SKM-1 treated with dmso at 0.1 percent for 144 hours (cell line): ENCODE measurements at regions not wholly inside any gene's neighbourhood (a gene's known extent, or its start where the extent isn't known, plus 50 kb on each side); places are given as distances from the start of the nearest gene placed in this dataset.

Experiments used
- DNase-seq: peaks from one replicate; lab custom pipeline; 2025; ENCODE audit not compliant: unreplicated experiment; lab: John Stamatoyannopoulos, UW

DNA sequence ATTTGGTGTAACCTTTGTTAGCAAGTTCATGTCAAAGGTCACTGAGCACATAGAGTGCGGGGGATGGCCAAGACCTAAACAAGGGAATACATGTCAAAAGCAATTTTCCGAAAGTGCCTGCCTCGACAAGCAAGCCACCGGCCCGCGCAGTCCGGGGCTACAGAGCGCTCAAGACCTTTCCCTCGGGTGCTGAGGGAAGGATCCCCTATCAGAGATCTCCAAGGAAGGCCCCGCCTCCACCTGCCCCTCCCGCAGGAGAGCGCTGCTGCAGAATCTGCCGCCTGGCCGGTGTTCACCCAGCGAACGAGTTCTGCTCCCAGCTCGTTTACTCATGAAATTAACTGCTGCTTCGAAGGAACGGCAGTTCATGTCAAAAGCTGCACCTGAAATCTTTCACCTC is 252.7 kb downstream of the BMP7 start:
- DNase-seq: no peak

DNA sequence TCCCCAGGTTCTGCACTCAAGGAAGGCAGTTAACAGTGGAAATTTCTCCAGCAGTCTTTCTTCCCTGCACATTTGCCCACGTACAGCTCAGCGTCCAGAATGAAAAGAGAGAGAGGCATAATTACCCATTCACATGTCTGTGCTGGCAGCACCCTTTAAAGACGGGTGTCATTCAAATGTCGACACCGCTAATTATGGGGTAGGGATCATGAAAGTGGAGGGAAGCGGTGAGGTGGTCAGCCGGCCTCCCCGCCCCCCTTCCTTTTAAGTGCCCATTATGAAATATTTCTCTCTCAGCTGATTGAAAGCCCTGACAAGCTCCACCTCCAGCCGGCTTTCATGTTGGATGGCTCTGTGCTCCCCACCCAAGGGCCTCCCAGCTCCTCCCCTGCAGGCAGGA is 246.1 kb downstream of the BMP7 start:
- no peak for DNase-seq

DNA sequence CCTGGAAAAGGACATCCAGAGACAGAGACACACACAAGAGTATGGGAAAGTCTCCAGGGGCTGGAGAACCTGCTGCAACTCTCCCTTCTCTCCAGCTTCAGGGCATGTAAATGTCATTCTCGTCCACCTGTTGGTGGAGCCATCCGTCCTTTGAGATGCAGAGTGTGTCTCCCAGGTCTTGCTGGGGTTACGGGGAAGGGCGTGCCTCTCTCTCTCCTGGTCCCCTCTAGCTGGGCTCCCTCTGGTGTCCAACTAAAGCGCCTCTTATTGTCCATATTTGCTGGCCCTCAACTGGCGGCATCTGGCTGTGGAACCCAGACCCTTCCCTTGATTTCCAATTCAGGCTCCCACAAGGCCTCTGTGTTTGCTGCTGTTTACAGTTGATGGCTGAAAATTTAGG is 244.1 kb downstream of the BMP7 start:
- no peak for DNase-seq

DNA sequence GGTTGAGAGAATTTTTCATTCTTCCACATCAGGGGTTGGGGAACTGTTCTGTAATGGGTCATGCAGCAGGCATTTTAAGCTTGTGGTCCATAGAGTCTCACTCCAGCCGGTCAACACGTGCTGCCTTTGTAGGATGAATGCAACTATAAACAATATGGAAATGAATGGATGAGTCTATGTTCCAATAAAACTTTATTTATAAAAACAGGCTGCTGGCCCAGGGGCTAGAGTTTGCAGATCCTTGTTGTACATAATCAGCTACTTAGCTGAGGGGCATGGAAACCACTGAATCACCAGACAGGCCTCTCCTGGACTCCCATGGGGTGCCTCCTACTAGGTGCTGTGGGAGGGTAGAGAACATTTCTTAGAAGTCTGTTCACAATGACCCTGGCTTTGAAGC is 243.4 kb downstream of the BMP7 start:
- no peak for DNase-seq

DNA sequence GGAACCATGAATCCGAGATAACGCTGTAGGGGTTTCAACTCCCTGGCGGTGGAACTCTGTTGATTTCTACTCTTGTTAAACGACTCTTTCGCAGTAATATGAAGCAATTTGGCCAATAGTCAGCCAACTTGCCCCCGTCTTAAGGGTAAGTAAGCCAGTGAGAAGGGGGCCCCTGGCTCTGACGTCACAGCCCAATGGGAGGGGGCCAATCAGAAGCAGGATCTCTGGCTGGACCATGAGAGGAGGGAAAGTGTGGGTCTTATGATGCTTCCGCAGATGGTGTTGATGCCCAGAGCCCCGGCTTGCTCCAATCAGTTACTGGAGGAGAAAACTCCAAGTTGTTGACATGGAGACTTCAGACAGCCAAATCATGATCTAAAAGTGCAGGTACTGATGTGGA is 242.4 kb downstream of the BMP7 start:
- no peak for DNase-seq

DNA sequence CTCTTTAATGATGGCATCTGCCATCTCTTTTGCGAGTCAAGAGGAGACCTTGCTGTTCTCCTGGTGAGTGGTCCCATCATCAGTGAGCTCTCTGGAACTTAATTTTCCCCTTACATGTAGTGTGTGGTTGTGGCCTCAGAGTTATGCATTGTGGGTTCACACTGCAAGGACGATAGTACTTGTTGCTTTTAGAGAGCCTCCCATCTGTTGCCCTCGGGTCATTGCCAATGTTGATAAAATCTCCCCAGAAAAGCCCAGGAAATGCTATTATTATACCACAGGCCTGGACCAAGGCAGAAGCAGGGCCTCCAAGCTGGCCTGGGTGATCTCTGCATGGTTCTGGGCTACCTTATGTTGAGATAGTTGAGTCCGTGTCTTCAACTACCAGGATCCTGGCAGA is 241.6 kb downstream of the BMP7 start:
- DNase-seq: no peak

DNA sequence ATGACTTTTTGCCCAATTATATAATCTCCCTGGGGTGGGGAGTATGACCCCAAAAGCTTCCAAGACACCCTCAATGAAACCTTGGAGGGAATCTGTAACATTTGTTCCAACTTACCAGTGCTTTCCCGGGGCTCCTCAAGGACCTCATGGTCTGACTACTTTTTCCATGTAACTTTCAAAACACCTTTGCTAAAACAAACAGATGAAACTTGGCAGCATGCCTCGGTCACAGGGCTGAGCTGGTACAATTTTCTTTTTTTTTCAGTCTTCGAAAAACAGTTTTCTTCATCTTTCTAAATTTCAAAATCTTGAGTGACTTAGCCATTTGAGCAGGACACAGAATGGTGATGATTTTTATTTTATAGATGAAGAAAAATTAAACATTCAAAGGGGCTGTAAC is 241.2 kb downstream of the BMP7 start:
- DNase-seq: no peak

- no peak for DNase-seq
Observed at GRCh38 chr20:57025666-57026224, 240.7 kb downstream of the BMP7 start.

GRCh38 chr20:57027777-57028176 is 238.7 kb downstream of the BMP7 start:
- no peak for DNase-seq

- DNase-seq: no peak
Observed at GRCh38 chr20:57030611-57031600, 235.5 kb downstream of the BMP7 start.

DNA sequence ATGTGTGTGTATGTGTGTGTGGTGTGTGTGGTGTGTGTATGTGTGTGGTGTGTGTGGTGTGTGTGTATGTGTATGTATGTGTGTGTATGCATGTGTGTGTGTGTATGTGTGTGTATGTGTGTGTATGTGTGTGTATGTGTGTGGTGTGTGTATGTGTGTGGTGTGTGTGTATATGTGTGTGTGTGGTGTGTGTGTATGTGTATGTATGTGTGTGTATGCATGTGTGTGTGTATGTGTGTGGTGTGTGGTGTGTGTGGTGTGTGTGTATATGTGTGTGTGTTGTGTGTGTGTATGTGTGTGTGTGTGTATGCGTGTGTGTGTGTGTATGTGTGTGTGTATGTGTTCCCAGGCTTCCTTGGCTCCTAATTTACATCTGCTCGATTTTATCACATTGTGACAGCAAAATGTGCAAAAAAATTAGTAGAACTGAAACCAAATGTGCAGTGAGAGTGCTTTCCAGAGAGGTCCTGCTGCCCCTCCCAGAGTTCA is 234.5 kb downstream of the BMP7 start:
- DNase-seq: no peak

GRCh38 chr20:57032847-57033246 is 233.6 kb downstream of the BMP7 start:
- no peak for DNase-seq

GRCh38 chr20:57034001-57034400 is 232.4 kb downstream of the BMP7 start:
- DNase-seq: no peak

- no peak for DNase-seq
Observed at GRCh38 chr20:57037689-57038088, 228.8 kb downstream of the BMP7 start.

GRCh38 chr20:57038608-57039440 is 227.6 kb downstream of the BMP7 start:
- DNase-seq: no peak

DNA sequence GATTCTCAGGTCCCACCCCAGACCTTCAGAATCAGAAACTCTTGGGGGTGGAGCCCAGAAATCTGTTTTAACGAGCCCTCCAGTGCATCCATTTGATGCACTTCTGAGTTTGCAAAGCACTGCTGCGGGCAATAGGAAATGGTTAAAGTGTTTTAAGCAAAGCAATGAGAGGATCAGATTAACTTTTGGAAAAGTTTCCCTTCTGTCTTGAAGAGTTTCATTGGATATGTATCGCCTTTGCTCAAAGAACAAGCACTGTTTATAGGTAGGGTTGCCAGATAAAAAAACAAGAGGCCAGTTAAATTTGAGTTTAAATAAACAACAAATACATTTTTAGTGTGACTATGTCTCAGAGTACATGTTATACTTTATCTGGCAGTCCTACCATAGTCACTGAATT is 226.0 kb downstream of the BMP7 start:
- no peak for DNase-seq

- DNase-seq: no peak
Observed at GRCh38 chr20:57040924-57041323, 225.5 kb downstream of the BMP7 start.

- DNase-seq: no peak
Observed at GRCh38 chr20:57043091-57043490, 223.3 kb downstream of the BMP7 start.

DNA sequence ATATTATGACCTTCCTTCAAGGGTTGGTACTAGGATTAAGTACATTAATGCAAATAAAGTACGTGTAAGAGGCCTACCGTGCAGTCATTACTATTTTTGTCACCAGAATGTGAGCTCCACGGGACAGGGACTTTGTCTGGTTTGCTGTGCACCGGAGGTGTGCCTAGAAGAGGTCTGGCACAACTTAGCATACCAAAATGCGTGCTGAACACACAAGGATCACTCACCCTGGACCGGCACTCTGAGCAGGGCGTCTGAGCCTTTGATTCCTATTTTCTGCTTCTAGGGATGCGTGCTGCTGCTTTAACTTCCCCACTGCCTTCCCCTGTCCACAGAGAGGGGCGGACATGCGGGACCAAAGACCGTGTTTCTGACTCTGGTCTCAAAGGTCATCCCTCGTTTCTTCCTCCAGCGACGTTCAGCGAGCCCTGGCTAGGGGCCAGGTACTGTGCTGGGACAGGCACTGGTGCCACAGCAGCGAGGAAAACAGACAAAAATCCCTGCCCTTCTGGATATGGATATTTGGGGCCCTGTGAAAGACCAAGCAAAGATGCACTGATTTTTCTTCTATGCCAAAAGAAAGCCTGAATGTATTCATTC is 222.7 kb downstream of the BMP7 start:
- no peak for DNase-seq

DNA sequence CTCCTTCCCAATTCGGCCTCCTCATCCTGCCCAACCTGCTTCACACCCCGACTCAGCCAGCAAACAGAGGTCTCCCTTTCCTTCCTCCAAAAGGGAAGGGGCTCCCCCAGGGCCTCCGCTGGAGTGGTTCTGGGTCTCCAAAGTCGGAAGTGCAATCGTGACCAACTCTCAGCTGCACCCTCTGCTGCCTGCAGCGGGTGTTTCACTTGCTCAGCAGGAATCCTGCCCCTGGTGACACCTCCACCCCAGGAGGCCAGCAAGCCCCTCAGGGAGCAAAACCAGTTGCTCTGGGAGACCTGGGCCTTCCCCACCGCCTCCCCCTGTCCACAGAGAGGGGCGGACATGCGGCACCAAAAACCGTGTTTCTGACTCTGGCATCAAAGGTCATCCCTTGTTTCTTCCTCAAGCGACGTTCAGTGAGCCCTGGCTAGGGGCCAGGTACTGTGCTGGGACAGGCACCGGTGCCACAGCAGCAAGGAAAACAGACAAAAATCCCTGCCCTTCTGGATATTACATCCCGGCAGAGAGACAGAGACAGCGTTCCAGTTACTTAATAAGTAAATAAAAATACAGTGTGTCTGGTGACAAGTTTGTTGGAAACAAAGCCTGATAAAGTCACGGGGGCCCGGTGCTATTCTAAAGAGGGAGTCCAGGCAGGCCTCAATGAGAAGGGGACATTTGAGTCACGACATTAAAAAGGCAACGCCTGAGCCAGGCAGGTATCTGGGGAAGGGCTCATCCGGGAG is 219.0 kb downstream of the BMP7 start:
- DNase-seq: no peak
